WTC11 (cell line): ENCODE measurements at regions not wholly inside any gene's neighbourhood (a gene's known extent, or its start where the extent isn't known, plus 50 kb on each side); places are given as distances from the start of the nearest gene placed in this dataset.

Experiments
- ATAC-seq: fragments of 200-7000 bp; cut with Tn5 transposase; 2 replicates; pipeline ENCODE4 v1.10.0; 2021; ENCODE audit warnings: mild to moderate bottlenecking, moderate library complexity
- CTCF ChIA-PET: fragments of 300-600 bp; sonication (Branson Sonifier 250); formaldehyde crosslinking; loops from one replicate; lab custom pipeline; 2021; ENCODE audit warnings: antibody characterized with exemption; lab: Charles Lee
- POLR2A ChIA-PET: fragments of 350-600 bp; sonication (Branson Sonifier 250); formaldehyde crosslinking; loops from one replicate; lab custom pipeline; 2021; ENCODE audit warnings: antibody characterized with exemption; lab: Charles Lee
- DNase-seq: peaks from one replicate; pipeline ENCODE4 v3.0.0; 2021; ENCODE audit warnings: low spot score
- H3K27ac Mint-ChIP-seq: 2 replicates; pipeline ENCODE4 v1.8.0; 2021; ENCODE audit warnings: mixed read lengths
- H3K27me3 Mint-ChIP-seq: 2 replicates; pipeline ENCODE4 v1.8.0; 2021; ENCODE audit warnings: low read depth, mild to moderate bottlenecking, moderate library complexity, mixed read lengths
- H3K36me3 Mint-ChIP-seq: 2 replicates; pipeline ENCODE4 v1.8.0; 2021; ENCODE audit warnings: mixed read lengths
- H3K4me1 Mint-ChIP-seq: 2 replicates; pipeline ENCODE4 v1.8.0; 2022; ENCODE audit warnings: mixed read lengths
- H3K4me3 Mint-ChIP-seq: 2 replicates; pipeline ENCODE4 v1.8.0; 2021; ENCODE audit warnings: mild to moderate bottlenecking, moderate library complexity, mixed read lengths
- H3K9me3 Mint-ChIP-seq: 2 replicates; pipeline ENCODE4 v1.8.0; 2021; ENCODE audit warnings: mixed read lengths
- AFF4 ChIP-seq: sonication (generic); formaldehyde crosslinking; IDR thresholded peaks from 2 replicates; pipeline ENCODE4 v1.8.1; 2023; ENCODE audit warnings: mild to moderate bottlenecking, missing genetic modification reagents, borderline replicate concordance
- ARID4B ChIP-seq: sonication (generic); formaldehyde crosslinking; IDR thresholded peaks from 2 replicates; pipeline ENCODE4 v1.8.0; 2023; ENCODE audit warnings: missing genetic modification reagents, mild to moderate bottlenecking, borderline replicate concordance
- CBFB ChIP-seq: sonication (generic); formaldehyde crosslinking; IDR thresholded peaks from 2 replicates; pipeline ENCODE4 v1.8.1; 2022; ENCODE audit warnings: mild to moderate bottlenecking, low read depth, missing genetic modification reagents
- FOXP4 ChIP-seq: sonication (generic); formaldehyde crosslinking; IDR thresholded peaks from 2 replicates; pipeline ENCODE4 v1.8.0; 2022; ENCODE audit warnings: mild to moderate bottlenecking, missing genetic modification reagents
- GABPB1 ChIP-seq: sonication (generic); formaldehyde crosslinking; IDR thresholded peaks from 2 replicates; pipeline ENCODE4 v1.8.1; 2023; ENCODE audit warnings: mild to moderate bottlenecking, missing genetic modification reagents
- IRF1 ChIP-seq: sonication (generic); formaldehyde crosslinking; IDR thresholded peaks from 2 replicates; pipeline ENCODE4 v1.8.0; 2023; ENCODE audit warnings: missing genetic modification reagents
- MYBL2 ChIP-seq: sonication (generic); formaldehyde crosslinking; IDR thresholded peaks from 2 replicates; pipeline ENCODE4 v1.8.1; 2023; ENCODE audit warnings: mild to moderate bottlenecking, moderate library complexity, missing genetic modification reagents
- PRRX2 ChIP-seq: fragments of 250-450 bp; sonication (Bioruptor Pico); IDR thresholded peaks from 2 replicates; pipeline ENCODE4 v1.8.0; 2021; ENCODE audit warnings: mild to moderate bottlenecking
- RELA ChIP-seq: sonication (generic); formaldehyde crosslinking; IDR thresholded peaks from 2 replicates; pipeline ENCODE4 v1.8.1; 2022; ENCODE audit warnings: missing genetic modification reagents, mild to moderate bottlenecking, borderline replicate concordance
- SMAD3 ChIP-seq: sonication (generic); formaldehyde crosslinking; IDR thresholded peaks from 2 replicates; pipeline ENCODE4 v1.8.0; 2022; ENCODE audit warnings: missing genetic modification reagents, mild to moderate bottlenecking, borderline replicate concordance
- SMAD4 ChIP-seq: sonication (generic); formaldehyde crosslinking; IDR thresholded peaks from 2 replicates; pipeline ENCODE4 v1.8.0; 2022; ENCODE audit warnings: mild to moderate bottlenecking, missing genetic modification reagents
- SOX15 ChIP-seq: fragments of 250-450 bp; sonication (Bioruptor Pico); IDR thresholded peaks from 2 replicates; pipeline ENCODE4 v1.9.0; 2021; ENCODE audit warnings: mild to moderate bottlenecking
- ZBTB21 ChIP-seq: sonication (generic); formaldehyde crosslinking; IDR thresholded peaks from 2 replicates; pipeline ENCODE4 v1.8.1; 2023; ENCODE audit warnings: mild to moderate bottlenecking, missing genetic modification reagents, borderline replicate concordance
- ZNF219 ChIP-seq: sonication (generic); formaldehyde crosslinking; IDR thresholded peaks from 2 replicates; pipeline ENCODE4 v1.8.0; 2023; ENCODE audit warnings: missing genetic modification reagents, mild to moderate bottlenecking, borderline replicate concordance
- ZNF512 ChIP-seq: sonication (generic); formaldehyde crosslinking; IDR thresholded peaks from 2 replicates; pipeline ENCODE4 v1.8.1; 2022; ENCODE audit warnings: missing genetic modification reagents, borderline replicate concordance

- no peak for TF ChIP-seq SMAD4 (CRISPR knock-in tag)
- no peak for TF ChIP-seq AFF4
- TF ChIP-seq ZNF219 (CRISPR knock-in tag), result no peak
- TF ChIP-seq PRRX2, result no peak
- no peak for TF ChIP-seq SOX15 (CRISPR knock-in tag)
- no peak for TF ChIP-seq ARID4B
- TF ChIP-seq IRF1 (CRISPR knock-in tag), result no peak
- TF ChIP-seq, all 79 proteins: peak for 0
Observed at GRCh38 chr1:18010945-18011344, 96.7 kb upstream of the IGSF21 start (continued).

GRCh38 chr1:18011703-18012102, 95.9 kb upstream of the IGSF21 start:
- TF ChIP-seq FOXP4, result no peak
- no peak for TF ChIP-seq RELA (CRISPR knock-in tag)
- no peak for TF ChIP-seq CBFB (CRISPR knock-in tag)
- no peak for TF ChIP-seq MYBL2 (CRISPR knock-in tag)
- no peak for TF ChIP-seq ZBTB21
- TF ChIP-seq SMAD3 (CRISPR knock-in tag), result no peak
- TF ChIP-seq ZNF512 (CRISPR knock-in tag), result no peak
- TF ChIP-seq GABPB1 (CRISPR knock-in tag), result no peak
- POLR2A ChIA-PET, result no interaction called here
- Mint-ChIP-seq H3K4me1 (peaks cover 15% of the 10 kb centered on the region), H3K36me3 (no peaks in the 10 kb centered on the region), H3K27ac (no peak overlapping the region), H3K27me3 (peaks cover 11% of the 10 kb centered on the region), H3K9me3 (peaks cover 3% of the 10 kb centered on the region; the same call in 1 of the 2 replicates), H3K4me3 (no peak overlapping the region)
- CTCF ChIA-PET, result no interaction called here
- DNase-seq (no peak), ATAC-seq (no peak)
